ENCODE measurements at regions not wholly inside any gene's neighbourhood (a gene's known extent, or its start where the extent isn't known, plus 50 kb on each side); places are given as distances from the start of the nearest gene placed in this dataset.
"Not testable (repeated sequence)": the region's sequence is repeated elsewhere in the genome, so short reads cannot be mapped to it uniquely, and the experiment has no call there.

DNA sequence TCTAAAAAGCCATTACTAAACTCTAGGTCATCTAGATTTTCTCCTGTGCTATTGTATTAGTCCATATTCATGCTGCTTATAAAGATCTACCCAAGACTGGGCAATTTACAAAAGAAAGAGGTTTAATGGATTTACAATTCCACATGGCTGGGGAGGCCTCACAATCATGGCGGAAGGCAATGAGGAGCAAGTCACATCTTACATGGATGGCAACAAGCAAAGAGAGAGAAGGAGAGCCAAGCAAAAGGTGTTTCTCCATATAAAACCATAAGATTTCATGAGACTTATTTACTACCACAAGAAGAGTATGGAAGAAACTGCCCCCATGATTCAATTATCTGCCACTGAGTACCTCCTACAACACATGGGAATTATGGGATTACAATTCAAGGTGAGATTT lies 69.6 kb upstream of the CCDC6 start:
- H3K27ac ChIP-seq, result not testable (repeated sequence)

DNA sequence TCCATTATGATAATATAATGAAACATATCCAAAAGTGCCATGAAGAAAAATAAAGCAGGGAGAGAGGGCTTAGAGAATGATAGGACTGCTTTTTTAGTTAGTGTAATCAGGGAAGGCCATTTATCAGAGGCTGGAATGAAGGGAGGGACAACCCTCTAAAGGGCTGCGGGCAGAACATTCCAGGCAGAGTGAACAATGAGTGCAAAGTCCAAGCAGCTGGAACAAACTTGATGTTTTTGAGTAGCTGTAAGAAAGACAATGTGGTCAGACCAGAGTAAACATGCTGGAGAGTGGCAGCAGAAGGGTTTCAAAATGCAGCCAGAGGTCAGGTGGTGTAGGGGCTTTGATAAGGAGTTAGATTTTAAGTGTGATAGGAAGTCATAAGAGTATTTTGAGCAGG lies 65.6 kb upstream of the CCDC6 start:
- peak overlapping the region; percentile 46 for H3K27ac ChIP-seq
- TF ChIP-seq CTCF (IDR thresholded peaks at IDR 0.05) (no peak), ZFX (IDR thresholded peaks at IDR 0.05; ENCODE audit: borderline replicate concordance) (no peak)

DNA sequence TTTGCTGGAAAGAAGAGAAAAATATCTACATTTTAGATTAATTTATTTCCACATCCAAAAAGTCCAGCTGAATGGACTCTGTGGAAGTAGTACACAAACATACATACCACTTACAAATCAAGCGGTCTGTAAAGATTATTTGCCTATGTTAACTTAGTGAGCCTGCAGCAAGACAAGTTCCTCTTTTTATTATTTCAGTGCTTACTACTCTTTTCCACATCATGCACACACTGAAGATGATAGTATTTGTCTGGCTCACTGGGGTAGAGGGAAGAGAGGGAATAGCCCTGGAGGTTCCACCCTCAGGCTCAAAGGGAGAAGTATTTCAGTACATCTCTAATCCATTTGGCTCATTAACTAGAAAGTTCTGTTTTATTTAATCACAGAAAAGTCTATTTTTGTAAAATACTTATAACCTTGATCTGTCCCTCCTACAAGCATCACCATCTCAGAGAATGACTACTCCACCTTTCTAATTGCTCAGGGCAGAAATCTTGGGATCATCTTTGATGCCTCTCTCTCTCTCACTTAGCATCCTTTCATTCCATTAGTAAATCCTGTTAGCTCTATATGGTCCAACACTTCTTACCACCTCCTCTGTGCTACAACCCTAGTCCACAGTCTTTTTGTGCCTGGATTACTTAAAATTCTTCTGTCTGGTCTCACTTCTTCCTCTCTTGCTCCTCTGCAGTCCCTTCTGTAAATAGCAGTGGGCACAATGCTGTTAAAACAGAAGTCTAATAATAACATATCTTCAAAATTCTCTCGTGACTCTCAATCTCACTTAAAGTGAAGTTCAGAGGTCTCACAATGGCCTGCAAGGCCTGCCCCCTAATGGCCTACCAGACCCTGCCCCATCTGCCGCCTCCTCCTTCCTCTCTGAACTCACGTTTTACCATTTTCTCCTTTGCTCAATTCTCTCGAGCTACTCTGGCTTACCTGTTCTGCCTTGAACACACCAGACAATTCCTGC lies 64.3 kb upstream of the CCDC6 start:
- TF ChIP-seq CTCF (IDR thresholded peaks at IDR 0.05) (no peak), ZFX (IDR thresholded peaks at IDR 0.05; ENCODE audit: borderline replicate concordance) (no peak)
- no peak overlapping the region for H3K27ac ChIP-seq

DNA sequence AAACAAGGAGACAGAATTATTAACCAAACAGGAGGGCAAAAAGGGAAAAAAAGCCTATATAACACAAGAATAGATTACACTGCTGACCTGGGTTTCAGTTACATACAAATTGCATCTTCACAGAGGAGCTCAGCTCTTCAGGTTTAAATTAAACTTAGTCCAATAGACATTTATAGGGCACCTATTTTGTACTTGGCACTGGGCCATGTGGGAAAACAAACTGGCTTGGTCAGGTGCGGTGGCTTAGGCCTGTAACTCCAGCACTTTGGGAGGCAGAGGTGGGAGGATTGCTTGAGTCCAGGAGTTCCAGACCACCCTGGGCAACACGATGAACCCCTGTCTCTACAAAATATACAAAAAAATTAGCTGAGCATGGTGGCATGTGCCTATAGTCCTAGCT lies 62.3 kb upstream of the CCDC6 start:
- no peak for TF ChIP-seq ZFX (IDR thresholded peaks at IDR 0.05; ENCODE audit: borderline replicate concordance)
- no peak for TF ChIP-seq CTCF (IDR thresholded peaks at IDR 0.05)
- H3K27ac ChIP-seq, result peak overlapping the region; percentile 23; the same call in 1 of the 2 replicates

- no peak for TF ChIP-seq ZFX (IDR thresholded peaks at IDR 0.05; ENCODE audit: borderline replicate concordance)
- no peak for TF ChIP-seq CTCF (IDR thresholded peaks at IDR 0.05)
- peak overlapping the region; percentile 81 for H3K27ac ChIP-seq
Observed at GRCh38 chr10:59967079-59967478, 60.7 kb upstream of the CCDC6 start.

- TF ChIP-seq CTCF (IDR thresholded peaks at IDR 0.05), result no peak
- TF ChIP-seq ZFX (IDR thresholded peaks at IDR 0.05; ENCODE audit: borderline replicate concordance), result no peak
- H3K27ac ChIP-seq, result peak overlapping the region; percentile 81
Observed at GRCh38 chr10:59965899-59966650, 59.7 kb upstream of the CCDC6 start.

GRCh38 chr10:59962756-59963155 lies 56.4 kb upstream of the CCDC6 start:
- no peak for TF ChIP-seq ZFX (IDR thresholded peaks at IDR 0.05; ENCODE audit: borderline replicate concordance)
- TF ChIP-seq CTCF (IDR thresholded peaks at IDR 0.05), result no peak

More at GRCh38 chr10:59962756-59963155, 56.4 kb upstream of the CCDC6 start:
- no peak overlapping the region for H3K27ac ChIP-seq
